DOHH2 (cell line): ENCODE measurements at regions not wholly inside any gene's neighbourhood (a gene's known extent, or its start where the extent isn't known, plus 50 kb on each side); places are given as distances from the start of the nearest gene placed in this dataset.

ENCODE experiments used
- H3F3A ChIP-seq: fragments of 200-600 bp; sonication (generic), shearing (Covaris generic); 2 replicates; pipeline ENCODE4 v1.6.0; 2016; ENCODE audit warnings: antibody characterized with exemption, mild to moderate bottlenecking; ENCODE audit not compliant: control insufficient read depth, insufficient read depth
- H3K27ac ChIP-seq: fragments of 200-600 bp; sonication (generic); 2 replicates; pipeline ENCODE4 v1.5.1; 2014; ENCODE audit warnings: low read depth, mild to moderate bottlenecking, low read length, moderate library complexity
- H3K27me3 ChIP-seq: fragments of 200-600 bp; sonication (generic); 2 replicates; pipeline ENCODE4 v1.6.1; 2014; ENCODE audit warnings: mild to moderate bottlenecking, low read length, mixed read lengths; ENCODE audit not compliant: control insufficient read depth
- H3K36me3 ChIP-seq: fragments of 200-600 bp; sonication (generic); 2 replicates; pipeline ENCODE4 v1.6.1; 2014; ENCODE audit warnings: mild to moderate bottlenecking, low read length, moderate library complexity, mixed read lengths; ENCODE audit not compliant: control insufficient read depth
- H3K4me1 ChIP-seq: fragments of 200-600 bp; sonication (generic); 2 replicates; pipeline ENCODE4 v1.6.1; 2014; ENCODE audit warnings: mild to moderate bottlenecking, low read length, mixed read lengths; ENCODE audit not compliant: control insufficient read depth
- H3K4me2 ChIP-seq: fragments of 200-600 bp; sonication (generic); 2 replicates; pipeline ENCODE4 v1.6.0; 2014; ENCODE audit warnings: mild to moderate bottlenecking, low read length, moderate library complexity
- H3K4me3 ChIP-seq: fragments of 200-600 bp; sonication (generic); 2 replicates; pipeline ENCODE4 v1.5.1; 2014; ENCODE audit warnings: mild to moderate bottlenecking, low read length, mixed read lengths
- H3K79me2 ChIP-seq: fragments of 200-600 bp; sonication (generic); 2 replicates; pipeline ENCODE4 v1.6.1; 2014; ENCODE audit warnings: mild to moderate bottlenecking, low read length, mixed read lengths; ENCODE audit not compliant: control insufficient read depth
- H3K9me2 ChIP-seq: fragments of 200-600 bp; sonication (generic); replicated peaks from 2 replicates; pipeline ENCODE4 v1.6.1; 2014; ENCODE audit warnings: mild to moderate bottlenecking, low read length, mixed read lengths; ENCODE audit not compliant: control insufficient read depth
- H3K9me3 ChIP-seq: fragments of 200-600 bp; sonication (generic); 2 replicates; pipeline ENCODE4 v1.6.1; 2014; ENCODE audit warnings: antibody characterized with exemption, low read length, mixed read lengths; ENCODE audit not compliant: control insufficient read depth, insufficient read depth
- H4K20me1 ChIP-seq: fragments of 200-600 bp; sonication (generic); 2 replicates; pipeline ENCODE4 v1.6.0; 2014; ENCODE audit warnings: low read depth, mild to moderate bottlenecking, antibody characterized with exemption, low read length, moderate library complexity; ENCODE audit not compliant: control insufficient read depth, insufficient read depth
- EZH2phosphoT487 ChIP-seq: fragments of 200-600 bp; sonication (generic); IDR thresholded peaks from 2 replicates; pipeline ENCODE4 v1.6.1; 2017; ENCODE audit warnings: borderline replicate concordance, mild to moderate bottlenecking, antibody characterized with exemption, low read length, moderate library complexity, mixed read lengths
- TF ChIP-seq, protein P1 (sequence below): fragments of 200-600 bp; sonication (generic); IDR thresholded peaks from one replicate; pipeline ENCODE4 v1.5.1; 2014; ENCODE audit warnings: antibody characterized with exemption, mild to moderate bottlenecking, low read depth, low read length; ENCODE audit not compliant: poor library complexity, severe bottlenecking

GRCh38 chr4:26141051-26141721, 179.6 kb upstream of the RBPJ start:
- Histone ChIP-seq H3K4me1 (no peaks in the 10 kb centered on the region), H3K9me2 (no peaks in the 10 kb centered on the region), H3F3A (no peaks in the 10 kb centered on the region), H4K20me1 (no peaks in the 10 kb centered on the region), H3K4me3 (no peak overlapping the region), H3K27me3 (peaks cover 10% of the 10 kb centered on the region; the same call in 1 of the 2 replicates), H3K36me3 (no peaks in the 10 kb centered on the region), H3K9me3 (no peaks in the 10 kb centered on the region), H3K27ac (no peak overlapping the region), H3K79me2 (no peaks in the 10 kb centered on the region), H3K4me2 (no peak overlapping the region)
- no peak for TF ChIP-seq EZH2phosphoT487
- TF ChIP-seq, protein P1, sequence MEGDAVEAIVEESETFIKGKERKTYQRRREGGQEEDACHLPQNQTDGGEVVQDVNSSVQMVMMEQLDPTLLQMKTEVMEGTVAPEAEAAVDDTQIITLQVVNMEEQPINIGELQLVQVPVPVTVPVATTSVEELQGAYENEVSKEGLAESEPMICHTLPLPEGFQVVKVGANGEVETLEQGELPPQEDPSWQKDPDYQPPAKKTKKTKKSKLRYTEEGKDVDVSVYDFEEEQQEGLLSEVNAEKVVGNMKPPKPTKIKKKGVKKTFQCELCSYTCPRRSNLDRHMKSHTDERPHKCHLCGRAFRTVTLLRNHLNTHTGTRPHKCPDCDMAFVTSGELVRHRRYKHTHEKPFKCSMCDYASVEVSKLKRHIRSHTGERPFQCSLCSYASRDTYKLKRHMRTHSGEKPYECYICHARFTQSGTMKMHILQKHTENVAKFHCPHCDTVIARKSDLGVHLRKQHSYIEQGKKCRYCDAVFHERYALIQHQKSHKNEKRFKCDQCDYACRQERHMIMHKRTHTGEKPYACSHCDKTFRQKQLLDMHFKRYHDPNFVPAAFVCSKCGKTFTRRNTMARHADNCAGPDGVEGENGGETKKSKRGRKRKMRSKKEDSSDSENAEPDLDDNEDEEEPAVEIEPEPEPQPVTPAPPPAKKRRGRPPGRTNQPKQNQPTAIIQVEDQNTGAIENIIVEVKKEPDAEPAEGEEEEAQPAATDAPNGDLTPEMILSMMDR = no peak

- peaks cover 10% of the 10 kb centered on the region; the same call in 1 of the 2 replicates for H3K27me3 ChIP-seq
- H3K79me2 ChIP-seq = no peaks in the 10 kb centered on the region
- no peak overlapping the region for H3K4me2 ChIP-seq
- H3K9me3 ChIP-seq = no peaks in the 10 kb centered on the region
- H3K9me2 ChIP-seq = no peaks in the 10 kb centered on the region
- H3K36me3 ChIP-seq = no peaks in the 10 kb centered on the region
- no peaks in the 10 kb centered on the region for H3F3A ChIP-seq
- TF ChIP-seq, protein P1 = no peak
- TF ChIP-seq EZH2phosphoT487 = no peak
- H4K20me1 ChIP-seq = no peaks in the 10 kb centered on the region
- H3K4me1 ChIP-seq = no peaks in the 10 kb centered on the region
- no peak overlapping the region for H3K4me3 ChIP-seq
- no peak overlapping the region for H3K27ac ChIP-seq
These were observed 178.7 kb upstream of the RBPJ start for GRCh38 chr4:26141911-26142638.

DNA sequence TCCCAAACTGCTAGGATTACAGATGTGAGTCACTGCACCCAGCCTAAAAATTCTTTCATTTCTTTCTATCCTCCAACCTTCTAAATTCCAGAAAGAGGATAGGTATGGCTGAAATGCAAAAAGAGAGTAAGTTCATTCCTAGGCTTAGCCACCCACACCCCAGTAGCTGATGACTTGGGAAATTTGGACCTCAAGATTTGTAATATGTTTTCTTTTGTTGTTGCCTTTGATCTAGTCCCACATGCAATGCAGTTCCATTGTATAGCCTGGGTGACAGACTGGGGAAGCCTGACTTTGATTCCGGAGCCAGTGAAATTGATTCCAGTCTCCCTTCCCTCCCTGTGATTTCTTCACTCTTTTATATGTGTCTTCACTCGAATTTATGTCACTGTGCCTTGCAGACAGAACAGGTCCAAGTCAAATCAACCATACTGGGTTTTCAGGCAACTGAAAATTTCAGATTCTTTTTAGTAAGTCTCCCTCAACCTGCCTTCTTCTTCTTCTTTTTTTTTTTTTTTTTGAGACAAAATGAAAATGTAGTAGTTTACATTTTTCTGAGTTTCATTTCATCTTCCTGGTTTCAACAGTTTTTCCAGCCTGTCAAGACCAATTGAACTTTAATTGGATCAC, 176.2 kb upstream of the RBPJ start:
- H3K4me3 ChIP-seq = no peak overlapping the region
- no peaks in the 10 kb centered on the region for H3K4me1 ChIP-seq
- no peaks in the 10 kb centered on the region for H3K36me3 ChIP-seq
- no peaks in the 10 kb centered on the region for H3K9me2 ChIP-seq
- H3K9me3 ChIP-seq = no peaks in the 10 kb centered on the region
- TF ChIP-seq, protein P1 = no peak
- no peak for TF ChIP-seq EZH2phosphoT487
- H4K20me1 ChIP-seq = no peaks in the 10 kb centered on the region
- no peaks in the 10 kb centered on the region for H3F3A ChIP-seq
- peaks cover 18% of the 10 kb centered on the region for H3K27me3 ChIP-seq
- no peaks in the 10 kb centered on the region for H3K79me2 ChIP-seq
- H3K4me2 ChIP-seq = no peak overlapping the region
- H3K27ac ChIP-seq = no peak overlapping the region
